Trophoblast cell (in vitro differentiated cells and primary cell): ENCODE measurements at regions not wholly inside any gene's neighbourhood (a gene's known extent, or its start where the extent isn't known, plus 50 kb on each side); places are given as distances from the start of the nearest gene placed in this dataset.
"Not testable (repeated sequence)": the region's sequence is repeated elsewhere in the genome, so short reads cannot be mapped to it uniquely, and the experiment has no call there.

ENCODE experiments used
- DNase-seq, 2 donors: peaks; one replicate each; pipeline ENCODE4 v3.0.0-alpha.2; 2016
- H2AFZ ChIP-seq: 2 replicates; pipeline ENCODE4 v1.6.1; 2013; ENCODE audit warnings: low read length, moderate library complexity, mild to moderate bottlenecking; ENCODE audit not compliant: insufficient read depth, poor library complexity
- H2AK5ac ChIP-seq: 2 replicates; pipeline ENCODE4 v1.6.1; 2013; ENCODE audit warnings: mild to moderate bottlenecking, low read length
- H2BK120ac ChIP-seq: 2 replicates; pipeline ENCODE4 v1.6.1; 2013; ENCODE audit warnings: low read length, mild to moderate bottlenecking, moderate library complexity; ENCODE audit not compliant: insufficient read depth, poor library complexity
- H2BK12ac ChIP-seq: 2 replicates; pipeline ENCODE4 v1.6.1; 2013; ENCODE audit warnings: mild to moderate bottlenecking, low read length, moderate library complexity
- H2BK5ac ChIP-seq: 2 replicates; pipeline ENCODE4 v1.6.1; 2013; ENCODE audit warnings: low read length, low read depth, moderate library complexity, mild to moderate bottlenecking; ENCODE audit not compliant: poor library complexity
- H3K14ac ChIP-seq: 2 replicates; pipeline ENCODE4 v1.6.1; 2013; ENCODE audit warnings: mild to moderate bottlenecking, low read length
- H3K18ac ChIP-seq: 2 replicates; pipeline ENCODE4 v1.6.1; 2013; ENCODE audit warnings: mild to moderate bottlenecking, low read length
- H3K23ac ChIP-seq: 2 replicates; pipeline ENCODE4 v1.6.1; 2013; ENCODE audit warnings: low read length
- H3K27ac ChIP-seq: 2 replicates; pipeline ENCODE4 v1.5.1; 2013; ENCODE audit warnings: low read depth, mild to moderate bottlenecking, inconsistent platforms, low read length, moderate library complexity
- H3K27me3 ChIP-seq: 2 replicates; pipeline ENCODE4 v1.6.1; 2013; ENCODE audit warnings: inconsistent platforms, mild to moderate bottlenecking, low read length, moderate library complexity; ENCODE audit not compliant: insufficient read depth
- H3K36me3 ChIP-seq, 2 experiments: 1 replicate in 1 of 2; 2 replicates in 1 of 2; pipeline ENCODE4 v1.6.1; 2013; ENCODE audit warnings: low read length in 2 of 2, mild to moderate bottlenecking in 2 of 2, moderate library complexity in 1 of 2; ENCODE audit not compliant: insufficient read depth in 2 of 2, control insufficient read depth in 1 of 2
- H3K4ac ChIP-seq: 2 replicates; pipeline ENCODE4 v1.6.1; 2013; ENCODE audit warnings: low read depth, mild to moderate bottlenecking, low read length, moderate library complexity
- H3K4me1 ChIP-seq, 2 experiments: 1 replicate in 1 of 2; 2 replicates in 1 of 2; pipeline ENCODE4 v1.6.1; 2013; ENCODE audit warnings: low read length in 2 of 2, mild to moderate bottlenecking in 2 of 2, moderate library complexity in 1 of 2; ENCODE audit not compliant: insufficient read depth in 2 of 2, control insufficient read depth in 1 of 2
- H3K4me2 ChIP-seq: 2 replicates; pipeline ENCODE4 v1.6.1; 2013; ENCODE audit warnings: inconsistent platforms, mild to moderate bottlenecking, low read length, moderate library complexity
- H3K4me3 ChIP-seq: 2 replicates; pipeline ENCODE4 v1.5.1; 2013; ENCODE audit warnings: mild to moderate bottlenecking, low read depth, low read length, inconsistent platforms
- H3K79me1 ChIP-seq: one replicate; pipeline ENCODE4 v1.6.1; 2013; ENCODE audit warnings: low read length
- H3K79me2 ChIP-seq: 2 replicates; pipeline ENCODE4 v1.6.1; 2013; ENCODE audit warnings: low read length, mild to moderate bottlenecking; ENCODE audit not compliant: control insufficient read depth, insufficient read depth, poor library complexity
- H3K9ac ChIP-seq: 2 replicates; pipeline ENCODE4 v1.6.1; 2013; ENCODE audit warnings: mild to moderate bottlenecking, low read length
- H3K9me3 ChIP-seq: 2 replicates; pipeline ENCODE4 v1.6.1; 2013; ENCODE audit warnings: low read depth, mild to moderate bottlenecking, control low read depth, inconsistent platforms, low read length; ENCODE audit not compliant: insufficient read depth
- H4K12ac ChIP-seq: 2 replicates; pipeline ENCODE4 v1.6.1; 2013; ENCODE audit warnings: low read depth, mild to moderate bottlenecking, low read length, moderate library complexity
- H4K8ac ChIP-seq: 2 replicates; pipeline ENCODE4 v1.6.1; 2013; ENCODE audit warnings: low read depth, mild to moderate bottlenecking, low read length, moderate library complexity
- H4K91ac ChIP-seq: one replicate; pipeline ENCODE4 v1.6.1; 2013; ENCODE audit warnings: low read depth, mild to moderate bottlenecking, low read length, moderate library complexity
- WGBS: extraction: QIAGEN DNeasy Blood & Tissue Kit; methylation state at CpG from one replicate; pipeline ENCODE4 v1.1.7; 2013; ENCODE audit warnings: missing lambda C conversion rate; ENCODE audit not compliant: insufficient read length, insufficient coverage; ENCODE audit errors: extremely low coverage; 5-methylcytosine and 5-hydroxymethylcytosine counted together

GRCh38 chr10:35776557-35776956 is 134.5 kb upstream of the FZD8 start:
- H3K9me3 ChIP-seq, H3K27ac ChIP-seq, H3K27me3 ChIP-seq: not testable (repeated sequence)

GRCh38 chr10:35774109-35774508 is 132.0 kb upstream of the FZD8 start:
- H4K91ac ChIP-seq, result no peak overlapping the region
- no peak overlapping the region for H3K4me3 ChIP-seq
- no peaks in the 10 kb centered on the region for H3K79me1 ChIP-seq
- no peak overlapping the region for H4K8ac ChIP-seq
- no CpG with 5 or more reads among the region's 3 CpGs for WGBS
- DNase-seq, result no peak
- H3K4me2 ChIP-seq, result no peak overlapping the region
- no peak overlapping the region for H2BK12ac ChIP-seq
- H3K9ac ChIP-seq, result no peak overlapping the region
- H3K27ac ChIP-seq, result no peak overlapping the region
- H3K9me3 ChIP-seq, result peaks cover 2% of the 10 kb centered on the region
- H4K12ac ChIP-seq, result no peak overlapping the region
- no peaks in the 10 kb centered on the region for H3K79me2 ChIP-seq
- peaks cover 5 to 6% of the 10 kb centered on the region in 2 experiments for H3K4me1 ChIP-seq
- no peak overlapping the region for H2AFZ ChIP-seq
- no peak overlapping the region for H3K23ac ChIP-seq
- H3K4ac ChIP-seq, result no peak overlapping the region
- no peak overlapping the region for H2BK5ac ChIP-seq
- no peaks in the 10 kb centered on the region for H3K27me3 ChIP-seq
- H3K18ac ChIP-seq, result no peak overlapping the region
- H3K36me3 ChIP-seq, result no peaks in the 10 kb centered on the region
- H3K14ac ChIP-seq, result no peak overlapping the region
- no peak overlapping the region for H2BK120ac ChIP-seq
- no peak overlapping the region for H2AK5ac ChIP-seq

More at GRCh38 chr10:35776557-35776956, 134.5 kb upstream of the FZD8 start:
- H2AFZ ChIP-seq, H3K4me2 ChIP-seq, H3K4ac ChIP-seq, H2BK12ac ChIP-seq, H3K36me3 ChIP-seq, H3K14ac ChIP-seq, H3K18ac ChIP-seq, H3K9ac ChIP-seq, H3K79me2 ChIP-seq, H4K91ac ChIP-seq, H3K79me1 ChIP-seq, H2BK5ac ChIP-seq, H2BK120ac ChIP-seq, H4K8ac ChIP-seq, H3K23ac ChIP-seq, H2AK5ac ChIP-seq, DNase-seq, H3K4me3 ChIP-seq, H4K12ac ChIP-seq, H3K4me1 ChIP-seq: not testable (repeated sequence)

GRCh38 chr10:35770817-35771355 is 128.8 kb upstream of the FZD8 start:
- Histone ChIP-seq H3K27me3 (no peaks in the 10 kb centered on the region), H2AFZ (no peak overlapping the region), H3K23ac (peak overlapping the region; percentile 41), H3K18ac (no peak overlapping the region), H3K4me2 (no peak overlapping the region), H3K14ac (no peak overlapping the region), H3K27ac (no peak overlapping the region), H3K4me1 (peaks cover 5 to 6% of the 10 kb centered on the region in 2 experiments), H4K8ac (no peak overlapping the region), H3K79me2 (no peaks in the 10 kb centered on the region), H2AK5ac (no peak overlapping the region), H3K36me3 (no peaks in the 10 kb centered on the region), H2BK12ac (no peak overlapping the region), H3K4me3 (no peak overlapping the region), H4K91ac (no peak overlapping the region), H3K4ac (no peak overlapping the region), H2BK5ac (no peak overlapping the region), H3K9me3 (peaks cover 2% of the 10 kb centered on the region), H3K9ac (no peak overlapping the region), H3K79me1 (no peaks in the 10 kb centered on the region), H2BK120ac (no peak overlapping the region), H4K12ac (no peak overlapping the region)
- DNase-seq, result peak; percentile 79 to 87
- no CpG with 5 or more reads among the region's 4 CpGs for whole genome bisulfite sequencing

GRCh38 chr10:35769795-35770194 is 127.7 kb upstream of the FZD8 start:
- no peak overlapping the region for H3K18ac ChIP-seq
- no peak overlapping the region for H3K4me3 ChIP-seq
- H3K9me3 ChIP-seq, result peaks cover 2% of the 10 kb centered on the region
- H3K23ac ChIP-seq, result no peak overlapping the region
- no peaks in the 10 kb centered on the region for H3K79me1 ChIP-seq
- H4K91ac ChIP-seq, result no peak overlapping the region
- no peak overlapping the region for H2BK12ac ChIP-seq
- no peak overlapping the region for H3K4ac ChIP-seq
- H3K27ac ChIP-seq, result no peak overlapping the region
- H3K4me2 ChIP-seq, result no peak overlapping the region
- H2AK5ac ChIP-seq, result no peak overlapping the region
- no peak overlapping the region for H4K8ac ChIP-seq
- H3K36me3 ChIP-seq, result no peaks in the 10 kb centered on the region
- H2BK5ac ChIP-seq, result no peak overlapping the region
- no peak overlapping the region for H4K12ac ChIP-seq
- DNase-seq, result no peak
- no peak overlapping the region for H2BK120ac ChIP-seq
- H3K4me1 ChIP-seq, result peaks cover 5 to 6% of the 10 kb centered on the region in 2 experiments
- H2AFZ ChIP-seq, result no peak overlapping the region
- H3K14ac ChIP-seq, result no peak overlapping the region
- H3K9ac ChIP-seq, result no peak overlapping the region
- no peaks in the 10 kb centered on the region for H3K79me2 ChIP-seq
- no peaks in the 10 kb centered on the region for H3K27me3 ChIP-seq
